AG04450 (cell line): ENCODE measurements at regions not wholly inside any gene's neighbourhood (a gene's known extent, or its start where the extent isn't known, plus 50 kb on each side); places are given as distances from the start of the nearest gene placed in this dataset.

Source experiments
- CTCF ChIA-PET: fragments of 300-600, 350-600 bp; formaldehyde crosslinking; extraction: SDS; loops from one replicate; lab custom pipeline; 2022; ENCODE audit warnings: antibody characterized with exemption, inconsistent platforms; lab: Charles Lee
- POLR2A ChIA-PET: fragments of 350-600 bp; formaldehyde crosslinking; extraction: SDS; loops from one replicate; lab custom pipeline; 2021; ENCODE audit warnings: antibody characterized with exemption, inconsistent platforms; lab: Yijun Ruan, JAX
- DNase-seq: peaks from one replicate; pipeline ENCODE4 v3.0.0-alpha.2; 2011; ENCODE audit warnings: low read depth, low spot score
- H3K27ac ChIP-seq: one replicate; pipeline ENCODE4 v1.5.1; 2012; ENCODE audit warnings: low read depth, low read length, control low read depth
- H3K27me3 ChIP-seq: one replicate; pipeline ENCODE4 v1.6.0; 2012; ENCODE audit warnings: low read length; ENCODE audit not compliant: control insufficient read depth, insufficient read depth
- H3K4me3 ChIP-seq: 2 replicates; pipeline ENCODE4 v1.5.1; 2011; ENCODE audit warnings: mild to moderate bottlenecking, low read depth, low read length, control low read depth
- H3K9me3 ChIP-seq: 2 replicates; pipeline ENCODE4 v1.5.1; 2012; ENCODE audit warnings: low read length; ENCODE audit not compliant: control insufficient read depth, insufficient read depth
- CTCF ChIP-seq: IDR thresholded peaks from 2 replicates; pipeline ENCODE4 v1.5.1; 2011; ENCODE audit warnings: low read depth, low read length, control low read depth, inconsistent platforms

- Histone ChIP-seq H3K9me3 (peaks cover 71% of the 10 kb centered on the region), H3K27me3 (no peaks in the 10 kb centered on the region), H3K4me3 (no peak overlapping the region), H3K27ac (no peak overlapping the region)
- CTCF ChIA-PET = no interaction called here
- POLR2A ChIA-PET = no interaction called here
- TF ChIP-seq CTCF = no peak
- no peak for DNase-seq
Measured at GRCh38 chr18:78130232-78131195, 849.1 kb upstream of the SALL3 start.

GRCh38 chr18:78133729-78134128 is 845.9 kb upstream of the SALL3 start:
- no peak for DNase-seq
- Histone ChIP-seq H3K4me3 (no peak overlapping the region), H3K27me3 (no peaks in the 10 kb centered on the region), H3K9me3 (peaks cover 64% of the 10 kb centered on the region), H3K27ac (no peak overlapping the region)
- CTCF ChIA-PET = no interaction called here
- no peak for TF ChIP-seq CTCF
- POLR2A ChIA-PET = no interaction called here

GRCh38 chr18:78136986-78137385 is 842.6 kb upstream of the SALL3 start:
- Histone ChIP-seq H3K9me3 (peaks cover 52% of the 10 kb centered on the region), H3K27me3 (no peaks in the 10 kb centered on the region), H3K27ac (no peak overlapping the region), H3K4me3 (no peak overlapping the region)
- ChIA-PET POLR2A (no interaction called here), CTCF (no interaction called here)
- TF ChIP-seq CTCF = no peak
- DNase-seq = no peak

GRCh38 chr18:78138983-78139496 is 840.6 kb upstream of the SALL3 start:
- POLR2A ChIA-PET = no interaction called here
- no peak for DNase-seq
- no peaks in the 10 kb centered on the region for H3K27me3 ChIP-seq
- H3K4me3 ChIP-seq = no peak overlapping the region
- peaks cover 49% of the 10 kb centered on the region for H3K9me3 ChIP-seq
- TF ChIP-seq CTCF = no peak
- no peak overlapping the region for H3K27ac ChIP-seq
- CTCF ChIA-PET = no interaction called here

GRCh38 chr18:78140294-78140693 is 839.3 kb upstream of the SALL3 start:
- ChIA-PET POLR2A (no interaction called here), CTCF (no interaction called here)
- Histone ChIP-seq H3K4me3 (no peak overlapping the region), H3K27me3 (no peaks in the 10 kb centered on the region), H3K9me3 (peaks cover 51% of the 10 kb centered on the region), H3K27ac (no peak overlapping the region)
- TF ChIP-seq CTCF = no peak
- DNase-seq = no peak
